SK-N-MC (cell line): ENCODE measurements at regions not wholly inside any gene's neighbourhood (a gene's known extent, or its start where the extent isn't known, plus 50 kb on each side); places are given as distances from the start of the nearest gene placed in this dataset.

Experiments
- EZH2 ChIP-seq: fragments of 200-600 bp; sonication (generic); IDR thresholded peaks from one replicate; pipeline ENCODE4 v1.6.1; 2017; ENCODE audit warnings: antibody characterized with exemption
- FOXP2 ChIP-seq: optimal IDR thresholded peaks from 2 replicates; pipeline ENCODE3; 2011; ENCODE audit warnings: mild to moderate bottlenecking, moderate library complexity; ENCODE audit not compliant: insufficient read depth; ENCODE audit errors: extremely low read length, control extremely low read depth
- POLR2AphosphoS5 ChIP-seq: IDR thresholded peaks from 2 replicates; pipeline ENCODE4 v1.6.1; 2012; ENCODE audit warnings: mild to moderate bottlenecking, low read depth, low read length, borderline replicate concordance

- TF ChIP-seq POLR2AphosphoS5 (no peak), FOXP2 (no peak), EZH2 (no peak)
Observed at GRCh38 chr5:39822020-39822419, 397.2 kb upstream of the DAB2 start.
